ENCODE measurements at regions not wholly inside any gene's neighbourhood (a gene's known extent, or its start where the extent isn't known, plus 50 kb on each side); places are given as distances from the start of the nearest gene placed in this dataset.
A peak's percentile ranks its signal among the peaks of the same experiment; 100 is the strongest.

DNA sequence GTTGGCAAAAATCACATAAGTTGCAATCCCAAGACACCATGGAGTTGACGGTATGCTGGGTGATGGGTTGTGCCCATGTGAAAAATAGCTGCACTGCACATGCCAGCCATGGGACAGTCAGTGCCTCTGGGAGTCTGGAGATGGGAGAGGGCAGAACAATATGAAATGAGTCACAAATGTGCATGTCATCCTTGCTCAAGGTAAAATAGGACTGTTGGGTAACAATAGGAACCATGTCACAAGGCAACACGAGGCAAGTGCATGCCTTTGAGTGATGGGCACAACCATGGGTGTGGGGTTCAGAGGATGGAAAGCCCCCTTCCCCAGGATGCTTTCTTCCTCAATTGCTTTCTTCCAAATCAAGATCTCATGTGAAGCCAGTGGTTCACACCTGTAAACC, 70.5 kb upstream of the PIM1 start:
- peaks cover 23% of the 10 kb centered on the region for H3K4me1 ChIP-seq (ENCODE audit: control insufficient read depth, insufficient read depth, low read length)
- H3K27ac ChIP-seq (ENCODE audit: low read length), result no peak overlapping the region
- H3K27me3 ChIP-seq (ENCODE audit: control insufficient read depth, insufficient read depth, low read length), result no peaks in the 10 kb centered on the region
- ATAC-seq (no peak), DNase-seq (no peak)
- Mint-ChIP-seq H3K27ac (peak overlapping the region in 1 of 2 donors; percentile 0), H3K9me3 (no peaks in the 10 kb centered on the region), H3K4me1 (peaks cover 10 to 21% of the 10 kb centered on the region in 2 donors), H3K27me3 (ENCODE audit: low read depth in 2 of 2) (no peaks in the 10 kb centered on the region), H3K36me3 (no peaks in the 10 kb centered on the region), H3K4me3 (no peak overlapping the region)
- 91% methylated on average over 2 of the region's 2 CpGs for WGBS (ENCODE audit: insufficient coverage)
- H3K4me3 ChIP-seq (ENCODE audit: low read length), result no peak overlapping the region
- H3K9me3 ChIP-seq (ENCODE audit: control insufficient read depth, insufficient read depth, low read length), result no peaks in the 10 kb centered on the region
- TF ChIP-seq, protein P1, sequence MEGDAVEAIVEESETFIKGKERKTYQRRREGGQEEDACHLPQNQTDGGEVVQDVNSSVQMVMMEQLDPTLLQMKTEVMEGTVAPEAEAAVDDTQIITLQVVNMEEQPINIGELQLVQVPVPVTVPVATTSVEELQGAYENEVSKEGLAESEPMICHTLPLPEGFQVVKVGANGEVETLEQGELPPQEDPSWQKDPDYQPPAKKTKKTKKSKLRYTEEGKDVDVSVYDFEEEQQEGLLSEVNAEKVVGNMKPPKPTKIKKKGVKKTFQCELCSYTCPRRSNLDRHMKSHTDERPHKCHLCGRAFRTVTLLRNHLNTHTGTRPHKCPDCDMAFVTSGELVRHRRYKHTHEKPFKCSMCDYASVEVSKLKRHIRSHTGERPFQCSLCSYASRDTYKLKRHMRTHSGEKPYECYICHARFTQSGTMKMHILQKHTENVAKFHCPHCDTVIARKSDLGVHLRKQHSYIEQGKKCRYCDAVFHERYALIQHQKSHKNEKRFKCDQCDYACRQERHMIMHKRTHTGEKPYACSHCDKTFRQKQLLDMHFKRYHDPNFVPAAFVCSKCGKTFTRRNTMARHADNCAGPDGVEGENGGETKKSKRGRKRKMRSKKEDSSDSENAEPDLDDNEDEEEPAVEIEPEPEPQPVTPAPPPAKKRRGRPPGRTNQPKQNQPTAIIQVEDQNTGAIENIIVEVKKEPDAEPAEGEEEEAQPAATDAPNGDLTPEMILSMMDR (IDR thresholded peaks at IDR 0.05), result no peak
- no peaks in the 10 kb centered on the region for H3K36me3 ChIP-seq (ENCODE audit: control insufficient read depth, insufficient read depth, low read length)
- intact Hi-C loops (cut with micrococcal nuclease), result no loop called here

DNA sequence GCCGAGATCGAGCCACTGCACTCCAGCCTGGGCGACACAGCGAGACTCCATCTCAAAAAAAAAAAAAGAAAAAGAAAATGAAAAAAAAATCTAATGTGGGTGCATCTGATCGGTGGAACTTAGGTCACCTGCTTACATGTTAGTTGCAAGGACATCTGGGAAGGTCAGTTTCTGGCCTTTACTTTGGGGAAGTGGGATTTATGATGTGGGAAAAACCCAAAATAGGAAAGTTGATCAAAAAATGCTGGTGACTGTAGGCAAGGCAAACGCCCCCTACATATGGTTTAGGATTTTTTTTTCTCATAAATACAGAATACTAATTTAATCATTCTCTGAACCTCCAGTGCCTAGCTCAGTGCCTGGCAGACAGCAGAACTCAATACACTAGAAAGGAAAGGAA, 69.2 kb upstream of the PIM1 start:
- no peak overlapping the region for H3K27ac ChIP-seq (ENCODE audit: low read length)
- no peaks in the 10 kb centered on the region for H3K9me3 ChIP-seq (ENCODE audit: control insufficient read depth, insufficient read depth, low read length)
- Mint-ChIP-seq H3K9me3 (no peaks in the 10 kb centered on the region), H3K4me1 (peaks cover 21 to 25% of the 10 kb centered on the region in 2 donors), H3K4me3 (no peak overlapping the region), H3K27me3 (ENCODE audit: low read depth in 2 of 2) (no peaks in the 10 kb centered on the region), H3K27ac (peak overlapping the region; percentile 80 to 91), H3K36me3 (no peaks in the 10 kb centered on the region)
- no peak for ATAC-seq
- intact Hi-C loops (cut with micrococcal nuclease), result loop anchor here (5.0 kb wide), 1 partner anchor 72 kb away; the partner anchor contains the start of gene PIM1
- no peaks in the 10 kb centered on the region for H3K36me3 ChIP-seq (ENCODE audit: control insufficient read depth, insufficient read depth, low read length)
- no peak for DNase-seq
- peaks cover 23% of the 10 kb centered on the region for H3K4me1 ChIP-seq (ENCODE audit: control insufficient read depth, insufficient read depth, low read length)
- TF ChIP-seq, protein P1 (IDR thresholded peaks at IDR 0.05), result no peak
- no peaks in the 10 kb centered on the region for H3K27me3 ChIP-seq (ENCODE audit: control insufficient read depth, insufficient read depth, low read length)
- no peak overlapping the region for H3K4me3 ChIP-seq (ENCODE audit: low read length)
- WGBS (ENCODE audit: insufficient coverage), result 95% methylated on average over 5 of the region's 6 CpGs

DNA sequence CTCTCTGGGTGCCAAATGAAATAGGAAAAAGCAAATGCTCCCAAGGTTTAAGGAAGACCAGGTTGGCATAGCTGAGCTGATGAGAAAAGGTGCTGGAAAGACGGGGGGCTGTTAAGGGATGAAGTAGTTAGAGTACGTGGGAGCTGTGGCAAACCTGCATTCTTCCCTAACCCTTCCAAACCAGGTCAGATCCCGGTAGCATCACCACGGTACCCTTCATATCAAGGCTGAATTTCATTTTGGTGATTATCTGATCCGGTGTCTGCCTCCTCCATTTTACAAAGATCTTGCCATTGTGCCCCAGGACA, 68.0 kb upstream of the PIM1 start:
- no peaks in the 10 kb centered on the region for H3K27me3 Mint-ChIP-seq (ENCODE audit: low read depth in 2 of 2)
- intact Hi-C loops (cut with micrococcal nuclease), result loop anchor here (2.0 to 5.0 kb wide), 2 partner anchors 51 to 70 kb away; partner anchors contain the start of gene PIM1
- no peaks in the 10 kb centered on the region for H3K9me3 Mint-ChIP-seq
- H3K36me3 ChIP-seq (ENCODE audit: control insufficient read depth, insufficient read depth, low read length), result no peaks in the 10 kb centered on the region
- peak overlapping the region; percentile 80 to 91 for H3K27ac Mint-ChIP-seq
- H3K36me3 Mint-ChIP-seq, result no peaks in the 10 kb centered on the region
- peak overlapping the region; percentile 71 for H3K4me3 Mint-ChIP-seq
- TF ChIP-seq, protein P1 (IDR thresholded peaks at IDR 0.05), result no peak
- 97% methylated on average over 3 of the region's 5 CpGs for WGBS (ENCODE audit: insufficient coverage)
- no peak for ATAC-seq
- H3K4me1 ChIP-seq (ENCODE audit: control insufficient read depth, insufficient read depth, low read length), result peaks cover 23% of the 10 kb centered on the region
- H3K9me3 ChIP-seq (ENCODE audit: control insufficient read depth, insufficient read depth, low read length), result no peaks in the 10 kb centered on the region
- peaks cover 22 to 25% of the 10 kb centered on the region in 2 donors for H3K4me1 Mint-ChIP-seq
- no peaks in the 10 kb centered on the region for H3K27me3 ChIP-seq (ENCODE audit: control insufficient read depth, insufficient read depth, low read length)
- no peak for DNase-seq
- H3K27ac ChIP-seq (ENCODE audit: low read length), result peak overlapping the region; percentile 64
- no peak overlapping the region for H3K4me3 ChIP-seq (ENCODE audit: low read length)
